DND-41 (cell line): ENCODE measurements at regions not wholly inside any gene's neighbourhood (a gene's known extent, or its start where the extent isn't known, plus 50 kb on each side); places are given as distances from the start of the nearest gene placed in this dataset.

Source experiments
- ATAC-seq: fragments of 200-7000 bp; cut with Tn5 transposase; 3 replicates; pipeline ENCODE4 v1.9.1; 2021; ENCODE audit warnings: low read depth; ENCODE audit not compliant: insufficient read depth
- DNase-seq: peaks from one replicate; pipeline ENCODE4 v3.0.0-alpha.2; 2020
- H2AFZ ChIP-seq: 2 replicates; pipeline ENCODE4 v1.6.0; 2012; ENCODE audit warnings: low read depth, low read length
- H3K27ac ChIP-seq: 2 replicates; pipeline ENCODE4 v1.5.1; 2012; ENCODE audit warnings: low read length, inconsistent platforms
- H3K27me3 ChIP-seq: fragments of 200-600 bp; sonication (generic); 2 replicates; pipeline ENCODE4 v1.6.0; 2012; ENCODE audit warnings: low read length, mild to moderate bottlenecking, inconsistent platforms; ENCODE audit not compliant: insufficient read depth, poor library complexity
- H3K36me3 ChIP-seq: 2 replicates; pipeline ENCODE4 v1.5.1; 2012; ENCODE audit warnings: low read length, inconsistent platforms; ENCODE audit not compliant: insufficient read depth
- H3K4me1 ChIP-seq: 2 replicates; pipeline ENCODE4 v1.5.1; 2012; ENCODE audit warnings: mild to moderate bottlenecking, low read length; ENCODE audit not compliant: insufficient read depth
- H3K4me2 ChIP-seq: 2 replicates; pipeline ENCODE4 v1.6.0; 2012; ENCODE audit warnings: mild to moderate bottlenecking, moderate library complexity, low read length, inconsistent platforms; ENCODE audit not compliant: insufficient read depth
- H3K4me3 ChIP-seq, 2 experiments: fragments of 200-600 bp in 1 of 2; shearing (Covaris generic) in 1 of 2; 2 replicates each; pipeline ENCODE4 v1.5.1; 2012 to 2016; ENCODE audit warnings: inconsistent platforms in 2 of 2, low read length in 2 of 2, mild to moderate bottlenecking in 2 of 2, low read depth in 1 of 2, moderate library complexity in 1 of 2
- H3K79me2 ChIP-seq: 2 replicates; pipeline ENCODE4 v1.6.0; 2012; ENCODE audit warnings: low read length, inconsistent platforms; ENCODE audit not compliant: insufficient read depth
- H3K9ac ChIP-seq: 2 replicates; pipeline ENCODE4 v1.6.0; 2012; ENCODE audit warnings: low read depth, mild to moderate bottlenecking, inconsistent platforms, low read length, moderate library complexity
- H3K9me3 ChIP-seq: 2 replicates; pipeline ENCODE4 v1.5.1; 2012; ENCODE audit warnings: low read length, moderate library complexity, mild to moderate bottlenecking, inconsistent platforms; ENCODE audit not compliant: insufficient read depth, severe bottlenecking
- H4K20me1 ChIP-seq: 2 replicates; pipeline ENCODE4 v1.6.0; 2012; ENCODE audit warnings: low read length; ENCODE audit not compliant: insufficient read depth
- CTCF ChIP-seq: IDR thresholded peaks from 2 replicates; pipeline ENCODE4 v1.5.1; 2012; ENCODE audit warnings: borderline replicate concordance, low read length, moderate library complexity, mild to moderate bottlenecking; ENCODE audit not compliant: poor library complexity, severe bottlenecking; ENCODE audit errors: extremely low read depth
- EZH2 ChIP-seq: IDR thresholded peaks from 3 replicates; pipeline ENCODE4 v1.6.1; 2012; ENCODE audit warnings: borderline replicate concordance, low read depth, mild to moderate bottlenecking, moderate library complexity, low read length, inconsistent platforms; ENCODE audit not compliant: severe bottlenecking

DNA sequence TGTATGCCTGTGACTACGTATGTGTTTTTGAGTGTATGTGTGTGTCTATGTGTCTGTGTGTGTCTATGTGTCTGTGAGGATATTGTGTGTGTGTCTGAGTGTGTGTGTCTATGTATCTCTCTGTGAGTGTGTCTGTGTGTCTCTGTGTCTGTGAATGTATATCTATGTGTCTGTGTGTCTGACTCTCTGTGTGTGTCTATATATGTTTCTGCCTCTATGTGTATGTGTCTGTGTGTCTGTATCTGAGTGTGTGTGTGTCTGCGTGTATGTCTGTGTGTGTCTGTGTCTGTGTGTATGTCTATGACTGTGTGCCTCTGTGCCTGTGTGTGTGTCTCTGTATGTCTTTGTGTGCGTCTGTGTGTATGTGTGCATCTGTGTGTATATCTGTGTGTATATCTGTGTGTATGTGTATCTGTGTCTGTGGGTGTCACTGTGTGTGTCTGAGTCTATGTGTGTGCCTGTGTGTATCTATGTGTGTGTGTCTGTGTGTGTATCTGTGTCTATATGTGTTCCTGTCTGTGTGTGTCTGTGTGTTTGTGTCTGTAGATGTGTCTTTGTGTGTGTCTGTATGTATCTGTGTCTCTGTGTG, 172.7 kb downstream of the MYCN start:
- H3K4me3 ChIP-seq = no peak overlapping the region
- no peaks in the 10 kb centered on the region for H3K36me3 ChIP-seq
- DNase-seq (no peak), ATAC-seq (no peak)
- TF ChIP-seq EZH2 (no peak), CTCF (no peak)
- no peaks in the 10 kb centered on the region for H3K79me2 ChIP-seq
- H2AFZ ChIP-seq = no peak overlapping the region
- H3K27ac ChIP-seq = no peak overlapping the region
- no peak overlapping the region for H3K9ac ChIP-seq
- no peaks in the 10 kb centered on the region for H3K27me3 ChIP-seq
- no peaks in the 10 kb centered on the region for H3K9me3 ChIP-seq
- no peaks in the 10 kb centered on the region for H4K20me1 ChIP-seq
- H3K4me1 ChIP-seq = no peaks in the 10 kb centered on the region
- H3K4me2 ChIP-seq = no peak overlapping the region

GRCh38 chr2:16112251-16112971, 172.1 kb downstream of the MYCN start:
- Histone ChIP-seq H3K36me3 (no peaks in the 10 kb centered on the region), H3K9me3 (no peaks in the 10 kb centered on the region), H3K79me2 (no peaks in the 10 kb centered on the region), H3K4me3 (no peak overlapping the region), H3K27me3 (no peaks in the 10 kb centered on the region), H3K9ac (no peak overlapping the region), H4K20me1 (no peaks in the 10 kb centered on the region), H3K4me2 (no peak overlapping the region), H3K27ac (no peak overlapping the region), H3K4me1 (no peaks in the 10 kb centered on the region), H2AFZ (no peak overlapping the region)
- no peak for ATAC-seq
- DNase-seq = no peak
- TF ChIP-seq CTCF (no peak), EZH2 (no peak)

- Histone ChIP-seq H3K27ac (no peak overlapping the region), H4K20me1 (no peaks in the 10 kb centered on the region), H3K4me2 (no peak overlapping the region), H3K9me3 (no peaks in the 10 kb centered on the region), H3K4me1 (no peaks in the 10 kb centered on the region), H3K4me3 (no peak overlapping the region), H3K27me3 (no peaks in the 10 kb centered on the region), H2AFZ (no peak overlapping the region), H3K9ac (no peak overlapping the region), H3K79me2 (no peaks in the 10 kb centered on the region), H3K36me3 (no peaks in the 10 kb centered on the region)
- ATAC-seq (no peak), DNase-seq (no peak)
- TF ChIP-seq EZH2 = no peak
- no peak for TF ChIP-seq CTCF
These were observed 171.5 kb downstream of the MYCN start for GRCh38 chr2:16111838-16112210.

- Histone ChIP-seq H3K9ac (no peak overlapping the region), H3K4me1 (no peaks in the 10 kb centered on the region), H3K27me3 (no peaks in the 10 kb centered on the region), H2AFZ (no peak overlapping the region), H3K79me2 (no peaks in the 10 kb centered on the region), H3K9me3 (no peaks in the 10 kb centered on the region), H3K4me3 (no peak overlapping the region), H3K27ac (no peak overlapping the region), H3K4me2 (no peak overlapping the region), H3K36me3 (no peaks in the 10 kb centered on the region), H4K20me1 (no peaks in the 10 kb centered on the region)
- TF ChIP-seq CTCF (no peak), EZH2 (no peak)
- DNase-seq (no peak), ATAC-seq (no peak)
These were observed 169.5 kb downstream of the MYCN start for GRCh38 chr2:16109821-16110310.
